ENCODE measurements at regions not wholly inside any gene's neighbourhood (a gene's known extent, or its start where the extent isn't known, plus 50 kb on each side); places are given as distances from the start of the nearest gene placed in this dataset.
"Not testable (repeated sequence)": the region's sequence is repeated elsewhere in the genome, so short reads cannot be mapped to it uniquely, and the experiment has no call there.

DNA sequence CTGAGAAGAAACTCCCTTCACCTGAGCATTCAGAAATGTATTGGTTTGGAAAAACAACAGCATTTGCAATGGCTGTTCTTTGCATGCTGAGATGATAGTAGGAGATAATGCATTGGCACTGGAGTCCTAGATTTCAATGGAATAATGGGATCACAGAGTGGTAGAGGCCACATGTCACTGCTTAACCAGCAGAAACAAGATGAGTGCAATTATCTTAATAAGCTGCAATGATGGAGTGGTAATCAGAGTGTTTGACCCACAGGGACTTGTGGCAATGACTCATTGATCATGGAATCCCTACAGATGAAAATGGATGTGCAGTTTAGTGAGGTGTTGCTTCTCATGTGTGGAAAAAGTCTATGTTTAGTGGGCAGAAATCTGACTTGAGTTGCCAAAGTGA is 218.8 kb upstream of the ZEB2 start:
- no peak for DNase-seq (ENCODE audit: low spot score)

DNA sequence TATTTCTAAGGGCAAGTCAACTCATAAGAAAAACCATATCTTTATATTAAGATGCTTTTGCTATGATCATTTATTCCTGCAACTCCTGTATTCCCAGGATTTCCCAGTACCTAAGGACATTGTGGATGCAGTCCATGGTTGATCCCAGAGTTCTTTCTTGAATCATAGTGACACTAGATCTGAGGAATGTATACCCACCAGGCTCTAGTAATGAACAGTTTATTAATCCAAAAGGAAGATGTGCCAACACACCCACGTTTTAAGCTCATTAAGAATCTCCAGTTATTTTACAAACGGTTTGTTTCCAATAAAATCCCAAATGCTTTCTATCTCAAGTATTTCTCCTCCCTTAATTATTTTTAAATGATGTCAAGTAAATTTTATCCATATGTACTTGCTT is 210.8 kb upstream of the ZEB2 start:
- DNase-seq (ENCODE audit: low spot score): no peak

DNA sequence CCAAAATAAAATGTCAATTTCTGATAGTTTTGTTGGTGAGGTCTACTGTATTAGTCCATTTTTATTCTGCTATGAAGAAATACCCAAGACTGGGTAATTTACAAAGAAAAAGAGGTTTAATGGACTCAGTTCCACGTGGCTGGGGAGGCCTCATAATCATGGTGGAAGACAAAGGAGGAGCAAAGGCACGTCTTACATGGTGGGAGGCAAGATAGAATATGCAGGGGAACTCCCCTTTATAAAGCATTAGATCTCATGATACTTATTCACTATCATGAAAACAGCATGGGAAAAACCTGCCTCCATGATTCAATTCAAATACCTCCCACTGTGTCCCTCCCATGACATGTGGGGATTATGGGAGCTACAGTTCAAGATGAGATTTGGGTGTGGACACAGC is 204.5 kb upstream of the ZEB2 start:
- not testable (repeated sequence) for DNase-seq (ENCODE audit: low spot score)

DNA sequence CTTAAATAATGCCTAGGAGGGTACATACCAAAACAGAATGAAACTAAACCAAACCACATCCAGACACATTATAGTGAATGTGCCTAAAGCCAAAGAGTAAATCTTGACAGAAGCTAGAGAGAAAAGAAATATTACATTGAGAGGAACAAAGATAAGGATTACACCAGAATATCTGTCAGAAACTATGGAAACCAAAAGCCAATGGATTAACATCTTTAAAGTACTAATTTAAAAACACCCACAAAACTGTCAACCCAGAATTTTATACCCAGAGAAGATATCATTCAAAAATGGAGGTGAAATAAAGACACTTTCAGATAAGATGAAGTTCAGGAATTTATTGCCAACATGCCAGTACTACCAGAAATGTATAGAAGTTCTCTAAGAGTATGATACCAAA is 198.5 kb upstream of the ZEB2 start:
- DNase-seq (ENCODE audit: low spot score): no peak

DNA sequence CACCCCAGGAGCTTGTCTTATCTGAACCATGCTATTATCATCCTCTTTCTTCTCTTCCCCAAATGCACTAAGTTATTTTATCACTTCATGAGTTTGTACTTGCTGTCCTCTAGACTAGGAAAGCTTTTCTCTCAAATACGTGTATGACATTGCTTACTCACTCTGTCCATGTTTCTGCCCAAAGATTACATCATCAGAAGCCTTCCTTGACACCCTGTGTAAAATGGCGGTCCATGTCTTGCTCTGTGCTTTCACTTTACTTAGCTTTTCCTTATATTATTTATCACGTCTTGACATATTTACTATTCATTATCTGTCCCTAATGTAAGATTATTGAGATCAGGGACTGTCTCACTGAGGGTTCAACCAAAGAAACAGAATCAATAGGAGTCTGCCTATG is 196.1 kb upstream of the ZEB2 start:
- no peak for DNase-seq (ENCODE audit: low spot score)

DNA sequence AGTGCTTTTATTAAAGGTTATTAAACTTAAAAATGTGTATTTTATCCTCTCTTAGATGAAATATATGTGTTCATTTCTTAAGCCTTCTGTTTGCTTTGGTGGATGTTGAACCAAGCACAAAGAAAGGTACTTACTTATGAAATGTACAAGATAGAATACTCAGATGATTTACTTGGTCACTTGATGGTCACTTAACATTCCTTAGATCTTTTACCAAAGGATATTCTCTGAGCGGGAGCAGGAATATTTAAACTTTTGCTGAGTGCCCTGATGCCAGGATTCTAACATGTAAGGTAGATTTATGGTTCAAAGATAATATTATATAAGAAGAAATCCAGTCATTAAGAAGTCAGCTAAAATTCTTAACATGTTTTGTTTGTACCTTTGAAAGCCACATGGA is 193.5 kb upstream of the ZEB2 start:
- no peak for DNase-seq (ENCODE audit: low spot score)

DNA sequence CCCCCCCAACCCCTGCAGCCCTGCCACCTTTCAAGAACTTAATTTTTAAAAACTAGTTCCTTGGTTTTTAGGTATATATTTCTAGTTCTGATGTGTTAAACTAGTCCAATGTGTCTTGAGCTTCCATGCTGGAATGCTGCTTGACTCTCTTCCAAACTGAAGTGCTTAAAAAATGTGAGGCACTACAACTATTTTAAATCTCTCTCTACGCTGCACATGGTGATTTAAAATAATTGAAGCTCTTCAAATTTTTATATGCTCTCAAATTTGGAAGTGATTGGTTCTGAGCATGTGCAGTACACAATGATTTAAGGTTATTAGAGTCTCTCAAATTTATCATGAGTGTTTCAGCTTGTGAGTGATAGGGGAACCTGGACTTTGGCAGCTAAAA is 192.6 kb upstream of the ZEB2 start:
- no peak for DNase-seq (ENCODE audit: low spot score)

DNA sequence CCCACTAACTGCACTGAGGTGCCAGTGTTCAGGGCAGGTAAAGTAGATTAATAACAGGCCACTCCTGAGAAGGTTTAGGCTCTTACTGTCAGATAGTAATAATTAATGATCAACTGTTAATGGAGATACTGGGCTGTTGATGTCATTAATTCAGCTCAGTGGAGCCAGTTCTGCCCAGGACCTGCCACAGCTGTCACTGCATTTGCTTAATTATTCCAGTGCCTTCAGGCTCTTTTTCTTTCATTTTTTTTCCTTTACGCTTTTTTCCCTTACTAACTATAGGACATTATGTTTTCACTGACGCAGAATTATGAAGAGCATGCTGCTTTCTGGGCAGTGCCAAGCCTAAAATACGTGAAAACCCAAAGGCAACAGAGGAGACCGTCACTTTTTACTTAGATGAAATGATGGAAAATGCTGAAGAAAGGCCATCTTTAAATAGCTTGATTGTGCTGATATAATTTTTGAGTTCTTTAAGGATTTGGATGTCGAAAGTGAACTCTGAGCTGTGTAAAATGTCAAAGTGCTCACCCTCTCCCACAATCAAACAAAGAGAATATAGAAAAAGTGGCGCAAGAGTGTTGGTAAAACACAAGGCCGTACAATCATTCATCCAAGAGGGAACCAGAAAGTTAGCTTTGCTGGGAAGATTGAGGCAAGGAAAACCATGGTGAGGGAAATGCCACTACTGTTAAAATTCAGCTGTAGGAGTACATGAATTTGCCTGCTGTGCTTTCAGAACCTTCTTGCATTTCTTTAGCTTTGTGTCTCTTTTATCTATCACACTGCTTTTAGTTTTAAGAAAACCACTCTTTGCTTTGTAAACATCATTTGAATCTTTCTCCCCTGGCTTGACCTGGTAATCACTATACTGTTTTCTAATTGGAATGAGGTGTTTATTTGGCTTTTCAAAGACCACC is 192.0 kb upstream of the ZEB2 start:
- no peak for DNase-seq (ENCODE audit: low spot score)

DNA sequence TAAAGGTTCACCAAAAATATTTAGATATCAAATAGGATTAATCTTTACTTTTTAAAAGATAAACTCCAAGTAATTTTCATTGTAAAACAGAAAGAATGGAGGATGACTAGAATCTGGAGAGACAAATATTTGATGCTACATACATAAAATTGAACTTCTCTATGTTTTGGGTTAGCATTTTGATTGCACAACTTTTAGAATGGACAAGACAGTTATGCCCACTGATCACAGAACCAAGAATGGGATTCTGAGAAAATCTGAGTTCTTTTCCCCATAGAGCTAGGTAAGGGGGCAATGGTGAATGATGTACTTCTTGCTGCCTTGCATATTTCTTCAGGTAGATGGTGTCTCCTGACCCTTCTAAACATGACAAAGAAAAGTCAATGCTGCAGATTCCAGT is 191.2 kb upstream of the ZEB2 start:
- DNase-seq (ENCODE audit: low spot score): no peak

DNA sequence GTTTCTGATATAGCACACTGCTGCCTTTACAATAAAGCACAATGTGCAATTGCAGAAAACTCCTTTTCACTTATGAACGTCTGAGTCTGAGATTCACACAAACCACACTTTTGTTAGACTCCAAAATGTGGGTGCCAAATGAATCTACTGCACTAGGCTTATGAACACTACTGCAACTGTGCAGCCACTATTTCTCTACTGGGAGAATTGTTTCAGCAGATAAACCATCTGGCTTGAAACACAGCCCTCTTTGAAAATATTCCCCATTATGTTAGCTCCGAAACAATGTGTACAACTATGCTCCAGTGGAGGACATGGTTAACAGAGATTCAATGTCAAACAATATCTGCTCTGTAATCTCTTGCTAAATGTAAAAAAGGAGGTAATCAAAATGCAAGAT is 188.7 kb upstream of the ZEB2 start:
- DNase-seq (ENCODE audit: low spot score): no peak

DNA sequence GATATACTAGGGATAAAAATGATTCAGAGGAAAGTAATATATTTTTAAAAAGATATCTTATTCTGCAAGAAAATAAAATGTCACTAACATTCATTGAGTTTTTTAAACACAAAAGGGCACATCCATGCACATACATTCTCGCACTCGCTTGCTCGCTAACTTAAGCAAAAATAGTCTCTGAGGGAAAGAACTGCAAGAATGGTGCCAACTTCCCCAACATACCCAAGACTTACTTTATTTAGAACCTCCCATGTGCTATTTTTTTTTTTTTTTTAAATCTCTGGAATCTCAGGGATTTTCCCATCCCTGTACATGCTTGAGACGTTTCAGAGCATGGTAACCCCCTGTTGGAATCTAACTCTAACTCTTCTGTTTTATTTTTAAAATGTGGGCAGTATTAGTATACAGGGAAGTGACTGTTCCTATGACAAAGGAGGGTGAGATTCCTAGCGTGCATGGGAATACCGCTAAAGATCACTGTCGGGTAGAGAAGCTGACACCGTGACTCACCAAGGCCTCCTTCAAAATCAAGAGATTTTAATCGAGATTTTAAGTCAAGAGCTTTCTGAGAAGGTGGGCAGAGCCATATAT is 187.9 kb upstream of the ZEB2 start:
- DNase-seq (ENCODE audit: low spot score): no peak

DNA sequence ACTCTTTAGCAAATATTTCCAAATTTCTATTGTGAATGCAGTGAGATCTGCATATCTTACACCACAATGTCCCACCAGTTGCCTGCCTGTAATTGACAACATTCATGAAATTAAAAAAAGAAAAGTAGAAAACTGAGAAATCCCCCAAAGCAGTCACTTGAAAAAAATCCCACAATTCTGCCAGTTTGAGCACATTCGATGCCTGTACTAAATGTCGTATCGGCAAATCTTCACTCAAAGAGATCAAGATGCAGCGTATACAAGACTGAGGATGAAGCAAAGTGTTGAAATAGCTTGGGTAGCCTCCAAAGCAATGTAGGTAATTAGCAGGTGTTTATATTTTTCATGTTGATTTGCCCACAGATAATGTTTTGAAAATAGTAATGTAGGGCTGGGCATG is 186.7 kb upstream of the ZEB2 start:
- DNase-seq (ENCODE audit: low spot score): no peak

DNA sequence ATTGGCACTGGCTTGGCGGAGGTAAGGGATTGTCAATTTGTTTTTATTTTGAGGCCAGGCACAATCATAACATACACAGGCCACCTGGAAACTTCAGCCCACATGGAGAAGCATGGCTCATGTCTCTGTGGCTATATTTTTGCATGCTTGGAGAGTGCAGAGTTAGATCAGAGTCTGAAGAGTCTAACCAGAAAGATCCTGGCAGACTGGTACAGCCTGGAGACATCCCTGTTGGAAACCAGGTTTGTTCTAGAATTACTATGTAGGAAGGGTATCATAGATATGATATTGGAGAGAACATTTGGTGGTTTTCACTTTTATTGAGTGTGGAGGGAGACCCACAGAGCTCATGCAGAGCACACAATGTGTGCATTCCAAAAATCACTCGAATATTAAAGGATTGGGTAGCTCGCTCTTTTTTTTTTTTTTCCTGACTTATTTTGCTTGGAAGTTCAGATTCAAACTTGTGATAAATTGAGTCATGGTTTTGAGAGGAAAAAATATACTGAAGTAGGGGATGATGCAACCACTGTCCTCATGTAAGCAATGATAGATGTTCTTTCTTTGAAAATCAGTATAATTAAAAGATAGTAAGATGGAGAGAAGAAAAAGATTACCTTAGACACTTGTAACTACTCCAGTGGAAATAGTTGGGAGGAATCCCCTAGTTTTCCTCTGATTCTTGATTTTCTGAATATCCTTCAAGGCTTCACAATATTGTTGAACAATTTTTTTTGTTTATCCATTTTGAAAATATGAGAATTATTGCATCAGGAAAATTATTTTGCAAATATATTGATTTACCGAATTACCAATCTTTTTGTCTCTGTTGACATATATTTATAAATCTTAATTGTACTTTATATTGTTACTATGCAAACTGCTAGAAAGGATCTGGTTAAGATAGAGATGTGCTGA is 185.7 kb upstream of the ZEB2 start:
- no peak for DNase-seq (ENCODE audit: low spot score)

DNA sequence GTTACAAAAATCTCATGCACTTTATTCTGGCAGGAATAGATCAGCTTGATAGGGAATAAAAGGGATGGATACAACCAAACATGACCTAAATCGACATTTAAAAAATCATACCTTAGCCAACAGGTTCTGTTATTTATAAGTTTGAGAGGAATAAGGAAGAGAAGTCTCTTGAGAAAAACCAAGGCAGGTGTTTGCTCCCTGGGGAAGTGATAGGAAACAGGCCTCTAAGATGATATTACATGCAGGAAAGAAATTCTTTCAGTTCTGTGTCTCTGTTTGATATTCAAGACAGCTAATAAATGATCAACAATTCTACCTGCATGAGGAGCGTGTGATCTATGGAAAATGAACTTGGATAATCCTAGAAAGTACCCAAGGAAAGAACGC is 184.8 kb upstream of the ZEB2 start:
- no peak for DNase-seq (ENCODE audit: low spot score)

DNA sequence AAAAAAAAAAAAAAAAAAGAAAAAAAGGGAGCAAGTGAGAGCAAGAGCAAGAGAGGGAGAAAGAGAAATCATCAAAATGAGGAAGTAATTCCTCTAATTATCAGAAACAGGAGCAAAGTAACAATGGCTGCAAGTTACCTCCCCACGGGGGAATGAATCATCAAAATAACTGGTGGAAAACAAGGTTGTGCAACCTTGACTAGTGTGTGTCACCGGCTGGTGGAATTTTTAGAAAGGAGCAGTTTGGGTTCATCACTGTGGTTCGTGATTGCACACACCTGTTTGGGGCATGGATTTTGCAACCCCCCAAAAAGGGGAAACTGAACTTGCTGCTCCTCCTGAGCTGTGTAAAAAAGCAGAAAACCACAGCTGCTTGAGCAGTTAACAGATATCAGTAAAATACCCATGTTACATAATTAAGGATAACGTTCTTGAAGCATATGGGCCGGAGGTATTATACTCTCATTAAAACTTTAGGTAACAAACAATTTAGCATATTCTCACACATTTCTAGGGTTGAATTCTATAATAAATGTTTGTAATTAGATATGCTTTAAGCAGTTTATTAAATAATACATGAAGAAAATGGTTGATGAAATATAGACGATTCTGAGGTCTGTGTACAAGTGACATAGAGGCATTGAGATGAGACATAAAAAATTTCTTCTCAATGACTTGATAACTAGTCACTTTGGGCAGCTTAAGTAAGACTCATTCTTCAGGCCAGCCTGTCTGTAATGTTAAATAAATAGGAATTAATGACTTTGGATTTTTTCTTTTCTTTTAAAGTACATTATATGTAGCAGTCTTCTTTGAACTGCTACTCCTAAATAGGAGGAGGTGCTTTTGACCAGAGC is 184.2 kb upstream of the ZEB2 start:
- DNase-seq (ENCODE audit: low spot score): no peak

DNA sequence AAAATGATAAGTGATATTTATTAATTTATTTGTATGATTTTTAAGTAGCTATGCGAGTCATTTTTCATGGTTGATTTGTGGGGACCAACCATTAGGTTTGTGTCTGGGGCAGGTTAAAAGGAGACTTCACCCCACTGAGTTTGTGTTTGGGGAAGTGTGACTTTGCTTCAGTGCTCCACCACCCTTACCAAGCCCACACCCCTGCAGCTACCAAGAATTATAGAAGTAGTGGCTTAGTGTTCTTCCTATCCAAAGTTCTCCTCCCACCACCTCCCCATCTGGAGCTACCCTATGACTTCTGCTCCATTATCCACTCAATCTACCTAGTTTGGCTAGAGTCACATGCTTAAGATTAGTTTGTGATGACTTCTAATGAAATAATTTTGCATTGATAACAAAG is 182.1 kb upstream of the ZEB2 start:
- no peak for DNase-seq (ENCODE audit: low spot score)

DNA sequence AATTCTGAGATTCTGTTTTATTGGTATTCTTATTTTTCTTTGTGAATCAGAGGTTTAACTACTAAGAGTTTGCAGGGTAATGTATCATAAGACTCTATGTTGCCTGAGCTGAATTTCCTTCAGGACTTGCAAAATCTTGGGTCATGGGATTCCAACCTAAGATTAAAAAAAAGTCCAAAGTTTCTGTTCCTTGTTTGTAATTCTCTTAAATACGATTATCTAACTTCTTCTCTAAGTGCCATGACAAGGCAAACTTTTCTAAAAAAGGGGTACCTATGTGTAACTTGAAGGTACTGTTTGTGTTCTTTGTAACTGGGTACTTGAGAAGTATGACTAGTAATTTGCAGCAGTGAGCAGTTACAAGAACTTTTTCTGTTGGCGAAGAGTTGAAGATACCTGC is 181.3 kb upstream of the ZEB2 start:
- DNase-seq (ENCODE audit: low spot score): no peak

DNA sequence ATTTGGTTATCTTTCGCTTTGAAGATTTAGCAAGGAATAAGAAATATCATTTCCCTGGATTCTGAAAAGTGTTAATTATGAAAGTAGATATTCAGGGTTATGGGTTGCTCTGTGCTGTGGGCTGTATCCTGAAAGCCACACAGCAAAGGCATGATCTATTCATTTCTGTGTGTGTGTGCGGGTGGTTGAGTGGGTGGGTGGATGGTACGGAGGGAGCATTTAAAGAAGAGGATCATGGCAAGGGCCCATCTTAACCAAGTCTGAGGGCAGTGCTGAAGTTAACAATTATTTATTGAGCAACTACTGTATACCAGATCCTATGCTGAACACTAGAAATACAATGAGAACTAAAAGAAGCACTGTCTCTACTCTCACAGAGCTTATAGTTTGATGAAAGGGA is 178.2 kb upstream of the ZEB2 start:
- DNase-seq (ENCODE audit: low spot score): no peak

DNA sequence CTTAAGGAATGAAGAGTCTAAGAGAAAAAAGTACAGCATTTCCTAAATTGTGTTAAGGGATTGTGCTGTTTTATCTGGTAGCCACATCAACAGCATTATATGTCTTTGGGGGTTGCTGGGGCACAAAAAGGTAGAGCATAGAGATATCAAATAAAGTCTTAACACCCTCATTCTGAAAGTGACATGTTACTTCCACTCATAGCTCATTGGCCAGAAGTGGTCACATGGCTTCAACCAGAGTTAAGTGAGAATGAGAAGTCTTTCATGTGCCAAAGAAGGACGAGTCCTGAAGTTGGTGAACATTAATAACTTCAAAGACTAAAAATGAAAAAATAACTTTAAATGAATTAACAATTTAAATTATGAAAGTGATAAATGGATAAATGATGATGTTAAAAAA is 175.7 kb upstream of the ZEB2 start:
- DNase-seq (ENCODE audit: low spot score): no peak

DNA sequence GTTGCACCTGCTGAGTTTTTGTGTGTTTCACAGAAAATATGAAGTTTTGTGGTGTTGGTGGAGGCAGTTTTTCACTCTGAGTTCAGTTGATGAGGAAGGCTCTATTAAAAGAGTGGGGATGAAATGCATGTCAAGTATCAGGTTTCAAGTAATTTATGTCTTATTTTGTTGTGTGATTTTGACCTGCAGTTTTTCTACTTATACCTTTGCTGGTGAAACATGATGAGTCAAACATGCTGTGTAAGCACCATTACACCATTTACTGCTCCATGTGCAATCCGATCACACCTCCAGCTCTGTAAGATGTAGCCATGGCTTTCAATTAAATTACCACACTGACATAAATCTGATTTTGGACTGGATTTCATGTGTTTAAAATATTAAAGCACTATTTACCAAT is 174.5 kb upstream of the ZEB2 start:
- no peak for DNase-seq (ENCODE audit: low spot score)

DNA sequence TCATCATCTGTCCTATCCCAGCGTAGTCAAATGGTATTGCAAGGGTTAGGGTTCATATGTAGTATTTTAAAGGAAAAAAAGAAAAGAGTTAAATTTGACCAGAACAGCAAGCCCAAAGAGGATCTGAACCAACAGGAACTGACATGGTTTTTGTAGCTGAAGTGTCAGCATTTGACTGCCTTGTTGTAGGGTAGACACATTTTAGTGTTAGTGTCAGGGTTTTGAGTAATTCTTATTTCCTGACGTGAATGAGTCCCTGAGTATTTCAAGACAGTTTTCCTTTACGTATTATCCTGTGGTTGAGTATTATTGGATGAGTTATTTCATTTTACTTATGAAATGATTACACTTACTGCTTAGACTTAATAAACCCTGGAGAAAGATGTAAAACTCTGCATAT is 173.3 kb upstream of the ZEB2 start:
- DNase-seq (ENCODE audit: low spot score): no peak

DNA sequence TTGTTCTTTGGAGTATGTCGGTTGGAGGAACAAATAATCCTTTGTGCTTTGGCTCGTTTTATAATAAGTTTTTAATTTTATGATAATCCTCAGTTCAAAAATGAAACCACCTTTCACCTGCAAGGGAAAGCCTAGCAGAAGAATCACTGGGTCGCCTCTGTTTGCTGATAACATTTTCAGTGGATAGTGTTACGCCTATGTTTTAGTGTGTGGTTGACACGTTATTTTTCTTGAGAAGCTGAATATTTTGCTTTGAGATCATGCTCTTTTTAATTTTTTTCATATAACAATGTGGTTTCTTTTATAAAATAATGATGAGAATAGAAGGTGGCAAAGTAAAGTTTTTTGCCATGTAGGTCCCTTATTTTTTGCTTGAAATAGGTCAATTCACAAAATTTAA is 172.7 kb upstream of the ZEB2 start:
- DNase-seq (ENCODE audit: low spot score): no peak

Measured in kidney capillary endothelial cell (primary cell).